Prostate gland (tissue), 2 donors: ENCODE measurements at regions not wholly inside any gene's neighbourhood (a gene's known extent, or its start where the extent isn't known, plus 50 kb on each side); places are given as distances from the start of the nearest gene placed in this dataset.

Experiments
- CTCF ChIP-seq, 4 experiments: fragments of 200-600 bp in 2 of 4; fragments of 450-650 bp in 2 of 4; sonication (generic) in 2 of 4; IDR thresholded peaks; 1 replicate in 3 of 4; 2 replicates in 1 of 4; pipeline ENCODE4 v1.5.1; 2016 to 2019; ENCODE audit warnings: antibody characterized with exemption in 4 of 4, mild to moderate bottlenecking in 2 of 4, moderate library complexity in 2 of 4
- POLR2A ChIP-seq: fragments of 450-650 bp; IDR thresholded peaks from one replicate; pipeline ENCODE4 v1.6.1; 2016; ENCODE audit warnings: antibody characterized with exemption, mild to moderate bottlenecking
- POLR2AphosphoS5 ChIP-seq: sonication (generic); formaldehyde crosslinking; IDR thresholded peaks from one replicate; pipeline ENCODE4 v1.6.1; 2017; ENCODE audit warnings: antibody characterized with exemption

- TF ChIP-seq CTCF (IDR thresholded peaks at IDR 0.05) (no peak), POLR2A (no peak), POLR2AphosphoS5 (no peak)
These were observed 163.6 kb downstream of the GNAT3 start for GRCh38 chr7:80348223-80348622.
